ENCODE measurements at regions not wholly inside any gene's neighbourhood (a gene's known extent, or its start where the extent isn't known, plus 50 kb on each side); places are given as distances from the start of the nearest gene placed in this dataset.

- no peak for ATAC-seq
- Histone ChIP-seq H3K27ac (no peak overlapping the region), H3K9me3 (no peaks in the 10 kb centered on the region), H3K4me1 (no peaks in the 10 kb centered on the region), H3K4me3 (no peak overlapping the region), H3K36me3 (no peaks in the 10 kb centered on the region), H3K27me3 (no peaks in the 10 kb centered on the region)
- TF ChIP-seq POLR2A (IDR thresholded peaks at IDR 0.05) (no peak), CTCF (IDR thresholded peaks at IDR 0.05) (no peak), POLR2AphosphoS5 (IDR thresholded peaks at IDR 0.05) (no peak), EP300 (IDR thresholded peaks at IDR 0.05) (no peak)
- WGBS, 2 donors (ENCODE audit: low coverage in 1 of 2) = 62 to 86% methylated on average over 1 to 3 of the region's 3 CpGs
Measured at GRCh38 chr6:86471791-86472190, 465.5 kb upstream of the HTR1E start.

GRCh38 chr6:86459978-86460377, 477.4 kb upstream of the HTR1E start:
- TF ChIP-seq CTCF (IDR thresholded peaks at IDR 0.05) (no peak), EP300 (IDR thresholded peaks at IDR 0.05) (no peak), POLR2A (IDR thresholded peaks at IDR 0.05) (no peak), POLR2AphosphoS5 (IDR thresholded peaks at IDR 0.05) (no peak)
- H3K9me3 ChIP-seq = no peaks in the 10 kb centered on the region
- WGBS, 2 donors (ENCODE audit: low coverage in 1 of 2) = 63 to 82% methylated on average over 4 of the region's 4 CpGs
- ATAC-seq = no peak
- no peaks in the 10 kb centered on the region for H3K27me3 ChIP-seq
- H3K36me3 ChIP-seq = no peaks in the 10 kb centered on the region
- H3K4me1 ChIP-seq = peaks cover 0 to 6% (median 0%) of the 10 kb centered on the region in 3 donors
- H3K4me3 ChIP-seq = no peak overlapping the region
- H3K27ac ChIP-seq = no peak overlapping the region

- TF ChIP-seq POLR2AphosphoS5 (IDR thresholded peaks at IDR 0.05) (no peak), EP300 (IDR thresholded peaks at IDR 0.05) (no peak), CTCF (IDR thresholded peaks at IDR 0.05) (no peak), POLR2A (IDR thresholded peaks at IDR 0.05) (no peak)
- no peak overlapping the region for H3K4me3 ChIP-seq
- ATAC-seq = no peak
- H3K36me3 ChIP-seq = no peaks in the 10 kb centered on the region
- H3K27ac ChIP-seq = no peak overlapping the region
- no peaks in the 10 kb centered on the region for H3K27me3 ChIP-seq
- H3K9me3 ChIP-seq = no peaks in the 10 kb centered on the region
- peaks cover 0 to 6% (median 0%) of the 10 kb centered on the region in 3 donors for H3K4me1 ChIP-seq
Measured at GRCh38 chr6:86456821-86457220, 480.5 kb upstream of the HTR1E start.

- Histone ChIP-seq H3K4me1 (peaks cover 0 to 6% (median 0%) of the 10 kb centered on the region in 3 donors), H3K9me3 (no peaks in the 10 kb centered on the region), H3K4me3 (no peak overlapping the region), H3K27ac (no peak overlapping the region), H3K27me3 (no peaks in the 10 kb centered on the region), H3K36me3 (no peaks in the 10 kb centered on the region)
- no peak for TF ChIP-seq POLR2AphosphoS5 (IDR thresholded peaks at IDR 0.05)
- no peak for TF ChIP-seq POLR2A (IDR thresholded peaks at IDR 0.05)
- TF ChIP-seq CTCF (IDR thresholded peaks at IDR 0.05) = no peak
- TF ChIP-seq EP300 (IDR thresholded peaks at IDR 0.05) = no peak
- no peak for ATAC-seq
- WGBS, 2 donors (ENCODE audit: low coverage in 1 of 2) = 44% methylated on average over 1 of the region's 1 CpG
Measured at GRCh38 chr6:86453232-86453631, 484.1 kb upstream of the HTR1E start.

- H3K36me3 ChIP-seq = no peaks in the 10 kb centered on the region
- no peak overlapping the region for H3K27ac ChIP-seq
- TF ChIP-seq POLR2AphosphoS5 (IDR thresholded peaks at IDR 0.05) (no peak), CTCF (IDR thresholded peaks at IDR 0.05) (no peak), EP300 (IDR thresholded peaks at IDR 0.05) (no peak), POLR2A (IDR thresholded peaks at IDR 0.05) (no peak)
- ATAC-seq = no peak
- H3K27me3 ChIP-seq = no peaks in the 10 kb centered on the region
- H3K4me1 ChIP-seq = no peaks in the 10 kb centered on the region
- no peak overlapping the region for H3K4me3 ChIP-seq
- H3K9me3 ChIP-seq = peaks cover 0 to 5% (median 0%) of the 10 kb centered on the region in 3 donors
- WGBS, 2 donors (ENCODE audit: low coverage in 1 of 2) = 61 to 67% methylated on average over 2 of the region's 2 CpGs
Measured at GRCh38 chr6:86448398-86448797, 488.9 kb upstream of the HTR1E start.
